ENCODE measurements at regions not wholly inside any gene's neighbourhood (a gene's known extent, or its start where the extent isn't known, plus 50 kb on each side); places are given as distances from the start of the nearest gene placed in this dataset.

DNA sequence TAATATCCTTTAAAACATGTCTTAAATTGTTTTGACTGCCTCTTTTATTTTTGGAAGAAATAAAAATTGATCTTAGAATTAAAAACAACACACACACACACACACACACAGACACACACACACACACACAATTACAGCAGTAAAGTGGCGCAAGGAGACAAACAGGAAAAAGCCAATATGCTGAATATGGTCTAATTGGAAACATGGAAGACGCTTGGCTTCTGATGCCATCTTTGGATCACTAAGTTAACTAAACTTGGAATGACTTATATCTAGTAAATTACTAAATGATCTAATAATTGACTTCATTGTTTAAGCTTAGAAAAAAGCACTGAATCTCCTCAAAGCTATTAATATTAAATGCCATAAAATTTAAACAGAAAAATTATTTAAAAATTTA is 1093.4 kb downstream of the ADGRL3 start:
- Histone ChIP-seq H3K23ac (ENCODE audit: insufficient read length, low read depth, low read length) (no peak overlapping the region), H3K9ac (ENCODE audit: extremely low read depth, insufficient read length, low read length) (no peak overlapping the region), H4K5ac (ENCODE audit: insufficient read length, low read depth, low read length) (no peak overlapping the region), H2AFZ (ENCODE audit: low read length) (no peak overlapping the region), H3T11ph (ENCODE audit: low read length) (no peak overlapping the region), H4K20me1 (ENCODE audit: control insufficient read depth, insufficient read depth, insufficient read length) (no peaks in the 10 kb centered on the region), H3K18ac (ENCODE audit: insufficient read length, low read depth, low read length) (no peak overlapping the region), H3K9me3 (ENCODE audit: control insufficient read depth, low read depth, low read length) (no peaks in the 10 kb centered on the region), H3K4me2 (ENCODE audit: insufficient read depth, insufficient read length, low read length) (no peak overlapping the region), H3K56ac (ENCODE audit: insufficient read length, low read depth, low read length) (no peak overlapping the region), H2BK120ac (ENCODE audit: low read depth, low read length, poor library complexity, severe bottlenecking) (no peak overlapping the region), H4K91ac (ENCODE audit: insufficient read length, low read depth, low read length) (no peak overlapping the region), H2BK15ac (ENCODE audit: low read depth, low read length) (no peak overlapping the region), H3K27me3 (ENCODE audit: insufficient read depth, low read length) (no peaks in the 10 kb centered on the region), H3K4ac (ENCODE audit: low read depth, low read length) (no peak overlapping the region), H3K27ac (ENCODE audit: insufficient read length, low read depth, low read length) (no peak overlapping the region), H3K23me2 (ENCODE audit: insufficient read length, low read depth, low read length, poor library complexity, severe bottlenecking) (no peaks in the 10 kb centered on the region), H3K14ac (ENCODE audit: insufficient read depth, low read length) (no peak overlapping the region), H2AK5ac (ENCODE audit: insufficient read length, low read length) (no peak overlapping the region), H3K79me1 (ENCODE audit: insufficient read depth, low read depth, low read length, poor library complexity, severe bottlenecking) (no peaks in the 10 kb centered on the region), H2BK20ac (ENCODE audit: low read depth, low read length, poor library complexity, severe bottlenecking) (no peak overlapping the region), H3K79me2 (ENCODE audit: insufficient read depth, low read length) (no peaks in the 10 kb centered on the region), H3K4me1 (ENCODE audit: insufficient read depth, low read length) (no peaks in the 10 kb centered on the region), H2BK5ac (ENCODE audit: insufficient read length, low read length) (no peak overlapping the region), H4K8ac (replicated peaks; ENCODE audit: insufficient read length, low read depth, low read length) (no peak overlapping the region), H2BK12ac (ENCODE audit: insufficient read length, low read depth, low read length) (no peak overlapping the region)
- no peaks in the 10 kb centered on the region for H3K27me3 Mint-ChIP-seq (ENCODE audit: low read depth)
- DNase-seq, result no peak
- no CpG with 5 or more reads among the region's 2 CpGs for WGBS (ENCODE audit: extremely low coverage, insufficient read length, low lambda C conversion rate)
- H3K36me3 Mint-ChIP-seq (ENCODE audit: insufficient read depth in 1 of 3, low read depth in 3 of 3), result peaks cover 0 to 10% (median 8%) of the 10 kb centered on the region in 3 experiments; a peak in 3 of 7 replicates
- peaks cover 0 to 8% of the 10 kb centered on the region in 2 experiments for H3K9me3 Mint-ChIP-seq
- TF ChIP-seq, protein P1, sequence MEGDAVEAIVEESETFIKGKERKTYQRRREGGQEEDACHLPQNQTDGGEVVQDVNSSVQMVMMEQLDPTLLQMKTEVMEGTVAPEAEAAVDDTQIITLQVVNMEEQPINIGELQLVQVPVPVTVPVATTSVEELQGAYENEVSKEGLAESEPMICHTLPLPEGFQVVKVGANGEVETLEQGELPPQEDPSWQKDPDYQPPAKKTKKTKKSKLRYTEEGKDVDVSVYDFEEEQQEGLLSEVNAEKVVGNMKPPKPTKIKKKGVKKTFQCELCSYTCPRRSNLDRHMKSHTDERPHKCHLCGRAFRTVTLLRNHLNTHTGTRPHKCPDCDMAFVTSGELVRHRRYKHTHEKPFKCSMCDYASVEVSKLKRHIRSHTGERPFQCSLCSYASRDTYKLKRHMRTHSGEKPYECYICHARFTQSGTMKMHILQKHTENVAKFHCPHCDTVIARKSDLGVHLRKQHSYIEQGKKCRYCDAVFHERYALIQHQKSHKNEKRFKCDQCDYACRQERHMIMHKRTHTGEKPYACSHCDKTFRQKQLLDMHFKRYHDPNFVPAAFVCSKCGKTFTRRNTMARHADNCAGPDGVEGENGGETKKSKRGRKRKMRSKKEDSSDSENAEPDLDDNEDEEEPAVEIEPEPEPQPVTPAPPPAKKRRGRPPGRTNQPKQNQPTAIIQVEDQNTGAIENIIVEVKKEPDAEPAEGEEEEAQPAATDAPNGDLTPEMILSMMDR (conservative IDR thresholded peaks at IDR 0.05), result no peak
- no peaks in the 10 kb centered on the region for H3K4me1 Mint-ChIP-seq
- no peak overlapping the region for H3K4me3 Mint-ChIP-seq
- H3K27ac Mint-ChIP-seq, result no peak overlapping the region

All from H9 (cell line).